ENCODE measurements at regions not wholly inside any gene's neighbourhood (a gene's known extent, or its start where the extent isn't known, plus 50 kb on each side); places are given as distances from the start of the nearest gene placed in this dataset.
"Not testable (repeated sequence)": the region's sequence is repeated elsewhere in the genome, so short reads cannot be mapped to it uniquely, and the experiment has no call there.

DNA sequence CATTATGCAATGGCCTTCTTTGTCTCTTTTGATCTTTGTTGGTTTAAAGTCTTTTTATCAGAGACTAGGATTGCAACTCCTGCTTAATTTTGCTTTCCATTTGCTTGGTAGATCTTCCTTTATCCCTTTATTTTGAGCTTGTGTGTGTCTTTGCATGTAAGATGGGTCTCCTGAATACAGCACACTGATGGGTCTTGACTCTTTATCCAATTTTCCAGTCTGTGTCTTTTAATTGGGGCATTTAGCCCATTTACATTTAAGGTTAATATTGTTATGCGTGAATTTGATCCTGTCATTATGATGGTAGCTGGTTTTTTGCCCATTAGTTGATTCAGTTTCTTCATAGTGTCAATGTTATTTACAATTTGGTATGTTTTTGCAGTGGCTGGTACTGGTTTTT lies 56.9 kb upstream of the TBX18 start:
- not testable (repeated sequence) for DNase-seq (ENCODE audit: low spot score)

DNA sequence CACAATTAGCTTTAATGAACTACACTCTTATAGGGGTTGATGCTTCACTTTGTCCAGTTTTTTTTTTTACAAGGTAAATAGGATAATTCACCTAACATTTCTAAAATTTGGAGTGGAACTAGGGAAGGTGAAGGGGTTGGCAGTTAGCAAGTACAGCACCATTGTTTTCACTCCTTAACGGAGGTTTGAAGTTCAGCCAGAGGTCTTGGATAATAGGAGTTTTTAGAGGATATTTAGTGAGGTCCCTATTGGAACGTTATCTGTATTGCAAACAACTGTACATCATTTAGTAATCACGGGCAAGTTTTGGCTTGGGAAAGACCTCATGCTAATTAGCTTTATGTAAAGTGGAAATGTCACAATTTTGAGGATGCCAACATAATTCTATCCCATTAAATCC lies 52.3 kb upstream of the TBX18 start:
- no peak for DNase-seq (ENCODE audit: low spot score)

DNA sequence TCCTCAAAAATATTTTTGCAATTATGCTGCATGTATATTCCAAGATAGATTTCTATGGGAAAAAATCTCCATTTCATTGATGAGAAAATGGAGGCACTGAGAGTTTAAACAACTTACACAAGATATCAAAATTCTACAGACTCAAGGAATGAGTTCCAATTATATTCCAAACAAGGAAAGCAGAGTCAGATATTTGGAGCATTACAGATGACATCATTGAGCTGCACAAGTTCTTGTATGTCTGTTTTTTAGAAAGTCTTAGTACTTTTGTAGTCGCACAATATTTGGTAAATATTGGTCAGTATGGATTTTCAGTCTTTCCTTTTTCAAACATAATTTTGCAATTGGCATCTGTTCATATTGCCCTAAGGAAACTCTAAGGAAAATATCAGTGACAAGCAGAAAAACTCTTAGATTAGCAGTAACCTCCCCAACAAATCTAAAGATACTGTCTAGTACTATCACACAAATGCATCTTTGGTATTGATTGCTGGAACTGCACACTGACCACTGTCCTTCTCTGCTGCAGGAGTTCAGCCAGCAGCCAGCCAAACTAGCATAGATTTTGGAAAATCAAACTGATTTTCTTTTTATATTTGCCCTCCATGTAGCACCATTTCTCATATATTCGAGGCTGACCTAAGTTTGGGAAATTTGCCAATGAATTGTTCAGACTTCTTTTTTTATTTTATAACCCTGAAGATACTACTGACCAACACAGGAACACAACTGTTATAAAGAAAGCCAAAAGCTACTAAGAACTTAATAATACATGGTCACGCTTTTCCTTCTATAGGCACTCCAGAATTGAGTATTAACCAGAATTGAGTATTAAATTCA lies 51.7 kb upstream of the TBX18 start:
- DNase-seq (ENCODE audit: low spot score), result no peak

Measured in RKO (cell line).